GM12864 (cell line): ENCODE measurements at regions not wholly inside any gene's neighbourhood (a gene's known extent, or its start where the extent isn't known, plus 50 kb on each side); places are given as distances from the start of the nearest gene placed in this dataset.

Experiments used
- DNase-seq: peaks from one replicate; pipeline ENCODE4 v3.0.0-alpha.2; 2011; ENCODE audit warnings: low read depth
- H3K4me3 ChIP-seq: 2 replicates; pipeline ENCODE4 v1.5.1; 2011; ENCODE audit warnings: mild to moderate bottlenecking, low read depth, low read length, control low read depth
- TF ChIP-seq, protein P1 (sequence below): IDR thresholded peaks from 2 replicates; pipeline ENCODE4 v1.5.1; 2011; ENCODE audit warnings: low read depth, mild to moderate bottlenecking, moderate library complexity, low read length, control low read depth, inconsistent platforms; ENCODE audit errors: missing control alignments

DNA sequence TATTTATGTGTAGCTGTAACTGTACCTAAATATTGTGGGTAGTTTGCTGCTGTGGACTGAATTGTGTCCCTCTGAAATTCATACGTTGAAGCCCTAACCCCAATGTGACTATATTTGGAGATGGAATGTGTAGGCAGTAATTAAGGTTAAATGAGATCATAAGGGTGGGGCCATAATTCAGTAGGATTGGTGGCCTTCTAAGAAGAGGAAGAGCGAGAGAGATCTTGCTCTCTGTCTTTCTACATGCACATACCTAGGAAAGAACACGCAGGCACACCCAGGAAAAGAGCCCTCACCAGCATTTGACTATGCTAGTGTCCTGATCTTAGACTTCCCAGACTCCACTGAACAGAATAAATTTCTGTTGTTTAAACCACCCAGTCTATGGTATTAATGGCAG, 67.6 kb upstream of the CFAP20DC start:
- no peak for DNase-seq

DNA sequence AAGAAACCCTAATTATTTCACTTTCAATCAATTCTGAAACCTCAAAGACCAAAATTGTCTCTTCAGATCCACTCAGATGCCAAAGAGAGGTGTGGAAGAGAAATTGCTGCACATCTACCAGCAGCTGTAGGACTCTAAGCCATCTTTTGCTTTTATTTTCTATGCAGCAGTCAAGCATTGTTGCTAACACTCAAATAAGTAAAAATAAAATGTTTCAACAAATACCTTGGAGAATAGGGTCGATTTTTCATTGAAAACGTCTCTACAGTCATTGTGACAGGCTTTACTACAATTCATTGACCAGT, 66.4 kb upstream of the CFAP20DC start:
- TF ChIP-seq, protein P1, sequence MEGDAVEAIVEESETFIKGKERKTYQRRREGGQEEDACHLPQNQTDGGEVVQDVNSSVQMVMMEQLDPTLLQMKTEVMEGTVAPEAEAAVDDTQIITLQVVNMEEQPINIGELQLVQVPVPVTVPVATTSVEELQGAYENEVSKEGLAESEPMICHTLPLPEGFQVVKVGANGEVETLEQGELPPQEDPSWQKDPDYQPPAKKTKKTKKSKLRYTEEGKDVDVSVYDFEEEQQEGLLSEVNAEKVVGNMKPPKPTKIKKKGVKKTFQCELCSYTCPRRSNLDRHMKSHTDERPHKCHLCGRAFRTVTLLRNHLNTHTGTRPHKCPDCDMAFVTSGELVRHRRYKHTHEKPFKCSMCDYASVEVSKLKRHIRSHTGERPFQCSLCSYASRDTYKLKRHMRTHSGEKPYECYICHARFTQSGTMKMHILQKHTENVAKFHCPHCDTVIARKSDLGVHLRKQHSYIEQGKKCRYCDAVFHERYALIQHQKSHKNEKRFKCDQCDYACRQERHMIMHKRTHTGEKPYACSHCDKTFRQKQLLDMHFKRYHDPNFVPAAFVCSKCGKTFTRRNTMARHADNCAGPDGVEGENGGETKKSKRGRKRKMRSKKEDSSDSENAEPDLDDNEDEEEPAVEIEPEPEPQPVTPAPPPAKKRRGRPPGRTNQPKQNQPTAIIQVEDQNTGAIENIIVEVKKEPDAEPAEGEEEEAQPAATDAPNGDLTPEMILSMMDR, result no peak
- peak overlapping the region; percentile 1; the same call in 1 of the 2 replicates for H3K4me3 ChIP-seq

More for the DNA sequence above, 67.6 kb upstream of the CFAP20DC start:
- TF ChIP-seq, protein P1, result no peak
- no peak overlapping the region for H3K4me3 ChIP-seq

DNA sequence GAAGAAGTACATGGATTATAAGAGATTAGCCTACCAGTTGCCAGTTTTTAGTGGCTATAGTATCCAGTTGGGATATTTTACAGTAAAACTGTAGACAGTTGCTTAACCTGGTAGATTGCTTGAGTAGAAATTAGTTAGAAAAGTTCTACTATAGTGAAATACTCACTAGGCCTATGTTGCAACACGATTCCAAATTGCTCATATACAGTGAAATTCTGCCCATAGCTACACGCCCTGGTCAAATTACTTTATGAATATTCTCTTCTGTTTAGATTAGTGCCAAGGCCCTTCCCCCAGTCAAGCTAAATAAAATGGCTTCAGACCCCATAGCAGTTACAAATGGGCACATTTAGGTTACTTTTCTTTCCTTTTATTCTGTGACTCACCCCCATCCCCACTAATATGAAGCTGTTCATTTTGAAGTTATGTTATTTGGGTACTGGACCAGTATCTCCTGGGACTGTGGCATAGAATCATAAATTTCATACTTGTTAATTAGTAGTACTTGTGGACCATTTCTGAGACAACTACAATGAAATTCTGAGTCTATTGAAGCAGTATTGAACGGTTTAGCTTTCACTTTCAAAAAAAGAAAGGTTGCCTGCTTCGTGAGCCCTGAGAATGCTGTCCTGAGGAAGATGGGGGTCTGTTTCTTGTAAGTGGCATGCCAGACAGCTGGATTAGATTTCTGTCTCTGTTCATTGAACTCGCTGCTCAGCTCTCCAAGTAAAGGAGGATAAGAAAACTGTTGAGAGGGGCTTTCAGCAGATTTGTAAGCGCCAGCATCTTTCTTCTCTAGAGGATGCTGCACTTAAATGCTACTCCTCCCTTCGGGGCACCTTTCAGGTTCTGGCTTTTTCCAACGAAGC, 65.8 kb upstream of the CFAP20DC start:
- H3K4me3 ChIP-seq, result peak overlapping the region; percentile 1; the same call in 1 of the 2 replicates
- DNase-seq, result no peak
- TF ChIP-seq, protein P1, result no peak

More for the DNA sequence above, 66.4 kb upstream of the CFAP20DC start:
- DNase-seq, result no peak

DNA sequence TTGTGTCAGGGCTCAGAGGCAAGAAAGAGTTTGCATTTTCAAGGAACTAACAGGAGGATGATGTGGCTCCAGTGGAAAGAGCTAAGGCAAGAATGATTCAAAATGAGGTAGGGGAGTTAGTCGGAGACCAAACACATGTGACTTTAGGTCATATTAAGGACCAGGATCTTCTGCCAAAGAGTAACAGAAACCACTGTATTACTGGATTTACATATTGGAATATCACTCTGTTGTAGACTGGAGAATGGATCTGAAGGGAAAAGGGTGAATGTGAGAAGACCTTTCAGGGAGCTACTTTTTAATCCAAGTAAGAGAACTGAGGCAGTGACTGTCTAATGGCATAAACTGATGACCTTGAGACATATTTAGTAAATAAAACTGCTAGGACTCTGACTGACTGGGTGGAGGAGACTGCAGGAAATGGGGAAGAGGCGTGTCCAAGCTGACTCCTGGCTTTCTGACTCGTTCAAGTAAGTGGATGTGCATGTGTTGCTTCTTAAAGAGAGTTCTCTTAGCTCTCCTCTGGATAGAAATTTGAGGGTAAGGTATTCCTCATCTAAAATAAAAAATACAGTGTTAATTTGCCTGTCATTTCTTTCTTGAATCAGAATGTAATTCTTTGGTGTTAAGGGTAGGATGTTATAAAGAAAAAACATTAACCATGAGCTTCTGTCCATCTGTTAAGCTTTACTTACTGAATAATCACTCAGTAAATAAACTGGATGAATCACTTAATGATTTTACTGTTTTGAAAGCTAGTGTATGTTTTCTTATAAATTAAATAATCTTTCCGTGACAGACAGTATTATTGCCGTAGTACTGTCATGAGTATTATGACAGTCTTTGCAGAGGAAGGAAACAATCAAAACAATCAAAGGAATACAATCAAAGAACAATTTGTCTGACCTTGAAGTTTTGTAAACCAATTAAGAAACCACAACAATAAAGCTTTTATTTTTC, 58.3 kb upstream of the CFAP20DC start:
- no peak for DNase-seq
- no peak overlapping the region for H3K4me3 ChIP-seq
- TF ChIP-seq, protein P1, result no peak

DNA sequence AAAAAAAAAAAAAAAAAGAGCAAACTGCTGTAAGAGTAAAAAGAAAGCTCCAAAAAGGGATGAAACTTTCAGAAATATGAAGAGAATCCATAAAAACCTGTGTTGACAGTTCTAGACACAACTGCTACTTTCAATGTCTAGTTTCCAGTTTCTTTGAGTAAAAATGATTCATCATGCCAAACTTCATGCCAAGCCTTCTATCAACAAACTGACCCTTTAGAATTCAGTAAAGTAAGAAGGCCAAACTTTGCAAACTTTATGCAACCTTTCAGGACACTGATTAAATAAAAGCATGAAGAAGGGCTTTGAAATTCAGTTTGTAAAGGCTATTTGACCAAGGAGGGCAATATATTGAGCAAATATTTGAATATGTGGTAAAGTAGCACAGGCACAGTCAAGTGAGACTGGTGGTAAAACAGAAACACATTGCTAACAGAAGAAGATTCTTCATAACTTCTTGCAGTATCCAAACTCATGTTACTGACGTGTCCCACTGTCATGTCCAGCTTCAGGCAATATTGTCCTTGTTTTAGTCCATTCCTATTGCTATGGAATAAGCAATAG, 56.3 kb upstream of the CFAP20DC start:
- no peak overlapping the region for H3K4me3 ChIP-seq
- no peak for DNase-seq
- TF ChIP-seq, protein P1, result no peak

DNA sequence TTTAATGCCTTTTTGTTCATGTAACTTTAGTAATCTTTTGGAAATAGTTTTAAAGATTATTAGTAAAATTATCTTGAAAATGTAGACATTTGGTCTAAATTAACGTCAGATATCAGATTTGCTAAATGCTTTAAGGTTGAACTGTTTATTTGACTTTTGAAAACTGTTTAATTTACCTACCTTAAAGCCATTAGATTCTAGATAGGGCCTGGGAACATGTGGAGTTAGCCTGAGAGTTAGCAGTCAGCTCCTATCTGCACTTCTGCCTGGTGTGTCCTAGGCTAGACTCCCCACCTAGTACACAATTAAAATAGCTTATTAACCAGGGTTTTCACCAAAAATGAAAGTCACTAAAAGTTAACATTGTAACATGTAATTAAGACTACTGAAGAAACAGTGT, 53.7 kb upstream of the CFAP20DC start:
- TF ChIP-seq, protein P1, result no peak

More for the DNA sequence above, 53.7 kb upstream of the CFAP20DC start:
- no peak for DNase-seq
- H3K4me3 ChIP-seq, result no peak overlapping the region
